Fibroblast of lung (primary cell): ENCODE measurements at regions not wholly inside any gene's neighbourhood (a gene's known extent, or its start where the extent isn't known, plus 50 kb on each side); places are given as distances from the start of the nearest gene placed in this dataset.

Experiments
- EZH2 ChIP-seq: IDR thresholded peaks from 2 replicates; pipeline ENCODE4 v1.5.1; 2012; ENCODE audit warnings: low read length, control low read depth, mild to moderate bottlenecking; ENCODE audit errors: missing control alignments
- TF ChIP-seq, protein P1 (sequence below), 2 donors: IDR thresholded peaks in 1 of 2; conservative IDR thresholded peaks in 1 of 2; 1 replicate in 1 of 2; 2 replicates in 1 of 2; pipeline ENCODE4 v1.5.1; 2011 to 2012; ENCODE audit warnings: low read length in 2 of 2, control low read depth in 1 of 2, inconsistent platforms in 1 of 2, low read depth in 1 of 2, mild to moderate bottlenecking in 1 of 2

DNA sequence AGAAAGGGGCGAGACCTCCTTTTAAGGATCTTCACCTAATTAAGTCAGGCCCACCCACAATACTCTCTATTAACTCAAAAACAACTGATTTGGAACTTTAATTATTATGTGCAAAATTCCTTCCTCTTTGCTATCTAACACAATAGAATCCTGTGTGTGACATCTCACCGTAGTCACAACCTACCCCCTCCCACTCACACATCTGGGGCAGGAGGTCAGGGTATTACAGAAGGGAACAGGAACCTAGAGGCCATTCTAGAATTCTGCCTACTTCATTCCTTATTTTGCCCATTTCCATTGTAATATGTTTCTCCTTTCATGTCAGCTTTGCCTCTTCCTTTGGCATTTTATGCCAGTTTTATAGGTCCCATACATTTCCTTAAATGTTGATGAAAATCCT, 829.3 kb upstream of the ID2 start:
- TF ChIP-seq, protein P1, sequence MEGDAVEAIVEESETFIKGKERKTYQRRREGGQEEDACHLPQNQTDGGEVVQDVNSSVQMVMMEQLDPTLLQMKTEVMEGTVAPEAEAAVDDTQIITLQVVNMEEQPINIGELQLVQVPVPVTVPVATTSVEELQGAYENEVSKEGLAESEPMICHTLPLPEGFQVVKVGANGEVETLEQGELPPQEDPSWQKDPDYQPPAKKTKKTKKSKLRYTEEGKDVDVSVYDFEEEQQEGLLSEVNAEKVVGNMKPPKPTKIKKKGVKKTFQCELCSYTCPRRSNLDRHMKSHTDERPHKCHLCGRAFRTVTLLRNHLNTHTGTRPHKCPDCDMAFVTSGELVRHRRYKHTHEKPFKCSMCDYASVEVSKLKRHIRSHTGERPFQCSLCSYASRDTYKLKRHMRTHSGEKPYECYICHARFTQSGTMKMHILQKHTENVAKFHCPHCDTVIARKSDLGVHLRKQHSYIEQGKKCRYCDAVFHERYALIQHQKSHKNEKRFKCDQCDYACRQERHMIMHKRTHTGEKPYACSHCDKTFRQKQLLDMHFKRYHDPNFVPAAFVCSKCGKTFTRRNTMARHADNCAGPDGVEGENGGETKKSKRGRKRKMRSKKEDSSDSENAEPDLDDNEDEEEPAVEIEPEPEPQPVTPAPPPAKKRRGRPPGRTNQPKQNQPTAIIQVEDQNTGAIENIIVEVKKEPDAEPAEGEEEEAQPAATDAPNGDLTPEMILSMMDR (conservative IDR thresholded peaks at IDR 0.05 in 1 of 2, IDR thresholded peaks at IDR 0.05 in 1 of 2; ENCODE audit: low read depth in 1 of 2, low read length in 2 of 2), result no peak
- TF ChIP-seq EZH2, result no peak
